ENCODE measurements at regions not wholly inside any gene's neighbourhood (a gene's known extent, or its start where the extent isn't known, plus 50 kb on each side); places are given as distances from the start of the nearest gene placed in this dataset.
"Not testable (repeated sequence)": the region's sequence is repeated elsewhere in the genome, so short reads cannot be mapped to it uniquely, and the experiment has no call there.

DNA sequence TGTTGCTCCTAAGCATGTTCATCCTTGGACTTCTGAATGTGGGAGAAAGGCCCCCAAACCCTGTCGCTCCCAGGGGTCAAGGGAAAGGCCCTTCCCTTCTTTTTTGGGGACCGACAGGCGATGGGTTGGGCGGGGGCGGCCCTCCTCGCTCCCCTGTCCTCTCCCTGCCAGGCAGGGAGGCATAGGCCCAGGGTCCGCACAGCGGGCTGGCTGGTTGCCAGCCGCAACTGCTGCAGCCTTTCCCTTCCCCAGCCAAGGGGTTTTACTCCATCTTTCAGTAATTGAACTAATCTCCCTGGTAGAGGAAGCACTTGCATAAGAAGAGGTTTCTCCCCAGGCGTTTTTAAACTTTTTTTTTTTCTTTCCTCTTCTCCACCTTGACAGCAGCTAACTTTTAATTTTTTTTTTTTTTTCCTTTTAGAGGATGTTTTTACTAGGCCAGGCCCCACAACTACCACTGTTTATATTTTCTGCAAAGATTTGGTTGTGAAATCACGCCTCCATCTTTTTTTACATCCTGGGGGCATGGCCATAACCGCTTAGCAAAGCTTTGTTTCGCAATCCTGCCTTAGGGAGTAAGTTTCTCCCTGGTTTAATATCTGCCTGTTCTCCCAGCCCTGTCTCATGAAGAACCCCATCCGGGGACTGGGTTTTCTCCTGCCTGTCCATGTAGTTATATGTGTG, 216.9 kb upstream of the ZNF608 start:
- DNase-seq (ENCODE audit: extremely low read depth, low read depth): peak; percentile 81
- TF ChIP-seq CTCF (IDR thresholded peaks at IDR 0.05; ENCODE audit: low read depth, low read length): no peak

DNA sequence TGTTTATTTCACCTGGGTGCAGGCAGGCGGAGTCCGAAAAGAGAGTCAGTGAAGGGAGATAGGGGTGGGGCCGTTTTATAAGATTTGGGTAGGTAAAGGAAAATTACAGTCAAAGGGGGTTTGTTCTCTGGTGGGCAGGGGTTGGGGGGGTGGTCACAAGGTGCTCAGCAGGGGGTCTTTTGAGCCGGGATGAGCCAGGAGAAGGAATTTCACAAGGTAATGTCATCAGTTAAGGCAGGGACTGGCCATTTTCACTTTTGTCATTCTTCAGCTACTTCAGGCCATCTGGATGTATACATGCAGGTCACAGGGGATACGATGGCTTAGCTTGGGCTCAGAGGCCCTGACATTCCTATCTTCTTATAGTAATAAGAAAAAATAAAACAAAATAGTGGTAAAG, 220.3 kb upstream of the ZNF608 start:
- DNase-seq (ENCODE audit: extremely low read depth, low read depth): not testable (repeated sequence)

GRCh38 chr5:124970381-124970780, 223.9 kb upstream of the ZNF608 start:
- not testable (repeated sequence) for DNase-seq (ENCODE audit: extremely low read depth, low read depth)

DNA sequence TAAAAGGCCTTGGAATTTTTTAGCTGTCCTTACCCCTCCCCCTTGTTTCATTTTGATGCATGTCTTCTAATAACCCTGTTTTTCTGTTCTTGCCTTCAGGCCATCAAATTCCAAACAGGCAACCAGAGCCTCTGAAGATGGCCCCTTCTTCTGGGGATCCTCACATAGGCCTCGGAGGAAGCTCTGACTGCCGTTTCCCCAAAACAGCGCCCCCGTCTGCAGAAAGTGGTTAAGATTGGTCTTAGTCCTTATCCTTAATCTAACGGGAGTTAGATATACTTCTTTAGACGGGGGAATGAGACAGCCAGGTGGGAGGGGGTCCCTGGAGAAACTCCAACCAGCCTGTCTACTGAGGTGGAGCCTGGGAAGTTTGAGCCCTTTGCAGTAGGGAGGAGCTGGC, 226.3 kb upstream of the ZNF608 start:
- no peak for TF ChIP-seq CTCF (IDR thresholded peaks at IDR 0.05; ENCODE audit: low read depth, low read length)
- DNase-seq (ENCODE audit: extremely low read depth, low read depth): no peak

DNA sequence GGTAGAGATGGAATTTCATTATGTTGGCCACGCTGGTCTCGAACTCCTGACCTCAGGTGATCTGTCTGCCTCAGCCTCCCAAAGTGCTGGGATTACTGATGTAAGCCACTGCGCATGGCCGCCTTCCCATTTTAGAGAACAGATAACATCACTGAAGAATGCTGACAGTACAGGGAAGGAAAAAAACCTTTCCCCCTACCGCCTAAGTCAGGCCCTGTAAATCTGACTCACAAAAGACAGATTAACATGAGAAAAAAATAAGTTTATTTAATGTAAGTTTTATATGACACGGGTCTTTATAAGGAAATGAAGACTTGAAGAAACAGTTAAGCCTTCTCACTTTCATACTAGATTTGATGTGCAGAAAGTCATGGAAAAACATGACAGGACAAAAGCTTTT, 227.2 kb upstream of the ZNF608 start:
- DNase-seq (ENCODE audit: extremely low read depth, low read depth): no peak
- no peak for TF ChIP-seq CTCF (IDR thresholded peaks at IDR 0.05; ENCODE audit: low read depth, low read length)

DNA sequence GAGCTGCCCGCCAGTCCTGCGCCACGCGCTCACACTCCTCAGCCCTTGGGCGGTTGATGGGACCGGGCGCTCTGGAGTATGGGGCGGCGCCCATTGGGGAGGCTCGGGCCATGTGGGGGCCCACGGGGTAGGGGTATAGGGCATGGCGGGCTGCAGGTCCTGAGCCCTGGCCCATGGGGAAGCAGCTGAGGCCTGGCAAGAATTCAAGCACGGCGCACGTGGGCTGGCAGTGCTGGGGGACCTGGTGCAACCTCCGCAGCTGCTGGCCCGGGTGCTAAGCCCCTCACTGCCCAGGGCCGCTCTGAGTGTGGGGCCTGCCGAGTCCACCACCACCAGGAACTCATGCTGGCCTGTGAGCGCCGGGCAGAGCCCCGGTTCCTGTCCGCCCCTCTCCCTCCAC, 229.6 kb upstream of the ZNF608 start:
- DNase-seq (ENCODE audit: extremely low read depth, low read depth): no peak
- TF ChIP-seq CTCF (IDR thresholded peaks at IDR 0.05; ENCODE audit: low read depth, low read length): no peak

GRCh38 chr5:124979251-124979650, 232.8 kb upstream of the ZNF608 start:
- no peak for DNase-seq (ENCODE audit: extremely low read depth, low read depth)
- no peak for TF ChIP-seq CTCF (IDR thresholded peaks at IDR 0.05; ENCODE audit: low read depth, low read length)

- DNase-seq (ENCODE audit: extremely low read depth, low read depth): no peak
Measured at GRCh38 chr5:124980163-124980941, 233.9 kb upstream of the ZNF608 start.

More at GRCh38 chr5:124980163-124980941, 233.9 kb upstream of the ZNF608 start:
- TF ChIP-seq CTCF (IDR thresholded peaks at IDR 0.05; ENCODE audit: low read depth, low read length): no peak

Measured in AG09319 (cell line).